Smooth muscle cell (in vitro differentiated cells): ENCODE measurements at regions not wholly inside any gene's neighbourhood (a gene's known extent, or its start where the extent isn't known, plus 50 kb on each side); places are given as distances from the start of the nearest gene placed in this dataset.

Experiments
- DNase-seq: peaks from one replicate; lab custom pipeline; 2025; ENCODE audit not compliant: unreplicated experiment; lab: John Stamatoyannopoulos, UW
- H2AFZ ChIP-seq: fragments of 200-600 bp; sonication (generic); 2 replicates; pipeline ENCODE4 v1.6.0; 2016; ENCODE audit warnings: antibody characterized with exemption, low read depth, mild to moderate bottlenecking
- H3F3A ChIP-seq: fragments of 200-600 bp; sonication (generic); 2 replicates; pipeline ENCODE4 v1.6.0; 2017; ENCODE audit warnings: antibody characterized with exemption, low read depth
- H3K27ac ChIP-seq: fragments of 200-600 bp; sonication (generic); 2 replicates; pipeline ENCODE4 v1.5.1; 2016; ENCODE audit warnings: low read depth, mild to moderate bottlenecking
- H3K27me3 ChIP-seq: fragments of 200-600 bp; sonication (generic); 2 replicates; pipeline ENCODE4 v1.6.1; 2016; ENCODE audit warnings: low read depth, mild to moderate bottlenecking
- H3K36me3 ChIP-seq: fragments of 200-600 bp; sonication (generic); 2 replicates; pipeline ENCODE4 v1.5.1; 2016; ENCODE audit warnings: low read depth
- H3K4me1 ChIP-seq: fragments of 200-600 bp; sonication (generic); 2 replicates; pipeline ENCODE4 v1.5.1; 2016; ENCODE audit warnings: low read depth
- H3K4me2 ChIP-seq: fragments of 200-600 bp; sonication (generic); 2 replicates; pipeline ENCODE4 v1.6.0; 2016; ENCODE audit warnings: mild to moderate bottlenecking
- H3K4me3 ChIP-seq: fragments of 200-600 bp; sonication (generic); 2 replicates; pipeline ENCODE4 v1.5.1; 2016; ENCODE audit warnings: mild to moderate bottlenecking
- H3K79me2 ChIP-seq: fragments of 200-600 bp; sonication (generic); 2 replicates; pipeline ENCODE4 v1.6.0; 2016; ENCODE audit warnings: low read depth, mild to moderate bottlenecking
- H3K9ac ChIP-seq: fragments of 200-600 bp; sonication (generic); 2 replicates; pipeline ENCODE4 v1.6.0; 2016; ENCODE audit warnings: low read depth
- H3K9me3 ChIP-seq: fragments of 200-600 bp; sonication (generic); replicated peaks from 2 replicates; pipeline ENCODE4 v1.5.1; 2016; ENCODE audit warnings: low read depth
- H4K20me1 ChIP-seq: fragments of 200-600 bp; sonication (generic); 2 replicates; pipeline ENCODE4 v1.6.0; 2016; ENCODE audit warnings: low read depth
- CTCF ChIP-seq: fragments of 200-600 bp; sonication (generic); IDR thresholded peaks from 2 replicates; pipeline ENCODE4 v1.5.1; 2017; ENCODE audit warnings: borderline replicate concordance, mild to moderate bottlenecking, antibody characterized with exemption; ENCODE audit not compliant: insufficient read depth, poor library complexity, severe bottlenecking
- WGBS: methylation state at CpG from one replicate; pipeline ENCODE4 v1.1.7; 2016; ENCODE audit warnings: low lambda C conversion rate; 5-methylcytosine and 5-hydroxymethylcytosine counted together

- 64% methylated on average over 4 of the region's 4 CpGs for WGBS
- Histone ChIP-seq H3F3A (no peaks in the 10 kb centered on the region), H3K4me1 (no peaks in the 10 kb centered on the region), H4K20me1 (no peaks in the 10 kb centered on the region), H3K36me3 (no peaks in the 10 kb centered on the region), H3K4me3 (no peak overlapping the region), H3K27ac (no peak overlapping the region), H3K4me2 (no peak overlapping the region), H2AFZ (no peak overlapping the region), H3K27me3 (no peaks in the 10 kb centered on the region), H3K9ac (no peak overlapping the region), H3K9me3 (no peaks in the 10 kb centered on the region), H3K79me2 (no peaks in the 10 kb centered on the region)
- no peak for DNase-seq
- no peak for TF ChIP-seq CTCF
Measured at GRCh38 chr6:91291071-91291470, 704.2 kb upstream of the MAP3K7 start.

GRCh38 chr6:91288741-91289140 is 701.9 kb upstream of the MAP3K7 start:
- Histone ChIP-seq H3K4me3 (no peak overlapping the region), H3K79me2 (no peaks in the 10 kb centered on the region), H3K27ac (no peak overlapping the region), H3K4me2 (no peak overlapping the region), H3K4me1 (no peaks in the 10 kb centered on the region), H3F3A (no peaks in the 10 kb centered on the region), H3K27me3 (no peaks in the 10 kb centered on the region), H3K9ac (no peak overlapping the region), H2AFZ (no peak overlapping the region), H4K20me1 (no peaks in the 10 kb centered on the region), H3K36me3 (no peaks in the 10 kb centered on the region), H3K9me3 (no peaks in the 10 kb centered on the region)
- TF ChIP-seq CTCF: no peak
- DNase-seq: no peak
- 47% methylated on average over 2 of the region's 2 CpGs for WGBS

- H3K9me3 ChIP-seq: no peaks in the 10 kb centered on the region
- H3F3A ChIP-seq: no peaks in the 10 kb centered on the region
- DNase-seq: no peak
- H3K36me3 ChIP-seq: no peaks in the 10 kb centered on the region
- no peak overlapping the region for H3K4me3 ChIP-seq
- H3K4me1 ChIP-seq: no peaks in the 10 kb centered on the region
- TF ChIP-seq CTCF: no peak
- H4K20me1 ChIP-seq: no peaks in the 10 kb centered on the region
- no peak overlapping the region for H3K4me2 ChIP-seq
- H3K79me2 ChIP-seq: no peaks in the 10 kb centered on the region
- no peak overlapping the region for H3K9ac ChIP-seq
- H3K27ac ChIP-seq: no peak overlapping the region
- H3K27me3 ChIP-seq: no peaks in the 10 kb centered on the region
- H2AFZ ChIP-seq: no peak overlapping the region
Measured at GRCh38 chr6:91281901-91282300, 695.0 kb upstream of the MAP3K7 start.

- WGBS: 63% methylated on average over 3 of the region's 3 CpGs
- Histone ChIP-seq H3K36me3 (no peaks in the 10 kb centered on the region), H3K4me2 (no peak overlapping the region), H2AFZ (no peak overlapping the region), H3K4me1 (no peaks in the 10 kb centered on the region), H3K9me3 (no peaks in the 10 kb centered on the region), H3K27ac (no peak overlapping the region), H3K27me3 (no peaks in the 10 kb centered on the region), H4K20me1 (no peaks in the 10 kb centered on the region), H3K4me3 (no peak overlapping the region), H3K9ac (no peak overlapping the region), H3F3A (no peaks in the 10 kb centered on the region), H3K79me2 (no peaks in the 10 kb centered on the region)
- DNase-seq: no peak
- TF ChIP-seq CTCF: no peak
Measured at GRCh38 chr6:91280494-91280830, 693.6 kb upstream of the MAP3K7 start.
